SK-N-SH (cell line): ENCODE measurements at regions not wholly inside any gene's neighbourhood (a gene's known extent, or its start where the extent isn't known, plus 50 kb on each side); places are given as distances from the start of the nearest gene placed in this dataset.
A peak's percentile ranks its signal among the peaks of the same experiment; 100 is the strongest.

Experiments used
- CTCF ChIA-PET: fragments of 300-600, 350-600 bp; formaldehyde crosslinking; extraction: SDS; loops from one replicate; lab custom pipeline; 2021; lab: Yijun Ruan, JAX
- POLR2A ChIA-PET: fragments of 350-600 bp; sonication (Branson Sonifier 250); formaldehyde crosslinking; extraction: SDS; loops from one replicate; lab custom pipeline; 2020; ENCODE audit warnings: antibody characterized with exemption, inconsistent platforms; lab: Yijun Ruan, JAX
- DNase-seq: peaks from one replicate; pipeline ENCODE4 v3.0.0; 2012
- H2AFZ ChIP-seq: fragments of 200-600 bp; sonication (generic); 2 replicates; pipeline ENCODE4 v1.8.1; 2016; ENCODE audit warnings: antibody characterized with exemption, mild to moderate bottlenecking, low read depth
- H3F3A ChIP-seq: fragments of 200-600 bp; sonication (generic); replicated peaks from 2 replicates; pipeline ENCODE3; 2016; ENCODE audit warnings: antibody characterized with exemption, mild to moderate bottlenecking; ENCODE audit not compliant: insufficient read depth
- H3K27ac ChIP-seq, 2 experiments: fragments of 200-500 bp in 1 of 2; fragments of 200-600 bp in 1 of 2; sonication (Bioruptor generic) in 1 of 2; sonication (generic), shearing (Covaris generic) in 1 of 2; 2 replicates each; pipeline versions ENCODE4 v1.5.1 to v1.6.1; 2014 to 2016; ENCODE audit warnings: low read depth in 2 of 2, inconsistent platforms in 1 of 2, low read length in 1 of 2, mild to moderate bottlenecking in 1 of 2, mixed read lengths in 1 of 2
- H3K27me3 ChIP-seq: fragments of 200-600 bp; sonication (generic), shearing (Covaris generic); 2 replicates; pipeline ENCODE4 v1.6.1; 2016; ENCODE audit warnings: mixed run types; ENCODE audit not compliant: insufficient read depth
- H3K36me3 ChIP-seq, 2 experiments: fragments of 200-500 bp in 1 of 2; fragments of 200-600 bp in 1 of 2; sonication (Bioruptor generic) in 1 of 2; sonication (generic) in 1 of 2; replicated peaks in 1 of 2; 2 replicates each; pipeline versions ENCODE3 to v1.5.1; 2014 to 2016; ENCODE audit warnings: low read length in 1 of 2, mild to moderate bottlenecking in 1 of 2; ENCODE audit not compliant: insufficient read depth in 2 of 2, control insufficient read depth in 1 of 2
- H3K4me1 ChIP-seq, 2 experiments: fragments of 200-500 bp in 1 of 2; fragments of 200-600 bp in 1 of 2; sonication (Bioruptor generic) in 1 of 2; sonication (generic), shearing (Covaris generic) in 1 of 2; 2 replicates each; pipeline versions ENCODE4 v1.5.1 to v1.6.1; 2014 to 2016; ENCODE audit warnings: low read depth in 1 of 2, low read length in 1 of 2, mixed run types in 1 of 2; ENCODE audit not compliant: insufficient read depth in 2 of 2, control insufficient read depth in 1 of 2
- H3K4me2 ChIP-seq: fragments of 200-600 bp; sonication (generic), shearing (Covaris generic); 2 replicates; pipeline ENCODE4 v1.6.1; 2017; ENCODE audit warnings: mixed run types
- H3K4me3 ChIP-seq, 2 experiments: fragments of 200-500 bp in 1 of 2; fragments of 200-600 bp in 1 of 2; sonication (Bioruptor generic) in 1 of 2; sonication (generic), shearing (Covaris generic) in 1 of 2; 2 replicates each; pipeline versions ENCODE4 v1.5.1 to v1.8.1; 2014 to 2016; ENCODE audit warnings: low read depth in 2 of 2, inconsistent platforms in 1 of 2, low read length in 1 of 2, mild to moderate bottlenecking in 1 of 2, mixed read lengths in 1 of 2, moderate library complexity in 1 of 2
- H3K79me2 ChIP-seq: fragments of 200-600 bp; sonication (generic); 2 replicates; pipeline ENCODE4 v1.8.1; 2017; ENCODE audit warnings: mild to moderate bottlenecking; ENCODE audit not compliant: insufficient read depth
- H3K9ac ChIP-seq: fragments of 200-600 bp; sonication (generic); 2 replicates; pipeline ENCODE4 v1.6.1; 2017; ENCODE audit warnings: mixed run types
- H3K9me2 ChIP-seq: fragments of 200-600 bp; sonication (generic); 2 replicates; pipeline ENCODE4 v1.6.1; 2017; ENCODE audit warnings: mixed run types
- H3K9me3 ChIP-seq: fragments of 200-600 bp; sonication (generic); 2 replicates; pipeline ENCODE4 v1.6.1; 2017; ENCODE audit warnings: mixed run types, mild to moderate bottlenecking, moderate library complexity
- H4K20me1 ChIP-seq: fragments of 200-600 bp; sonication (generic); 2 replicates; pipeline ENCODE4 v1.6.1; 2017; ENCODE audit warnings: mild to moderate bottlenecking, mixed run types; ENCODE audit not compliant: insufficient read depth
- FOXM1 ChIP-seq: IDR thresholded peaks from 2 replicates; pipeline ENCODE4 v1.4.0; 2012; ENCODE audit warnings: low read depth, mild to moderate bottlenecking
- GATA2 ChIP-seq: sonication (generic); formaldehyde crosslinking; IDR thresholded peaks from 2 replicates; pipeline ENCODE4 v1.5.0; 2020; ENCODE audit warnings: mild to moderate bottlenecking, missing genetic modification reagents
- NFIC ChIP-seq: IDR thresholded peaks from 2 replicates; pipeline ENCODE4 v1.4.0; 2012; ENCODE audit warnings: borderline replicate concordance
- NRF1 ChIP-seq: IDR thresholded peaks from 2 replicates; pipeline ENCODE4 v1.6.1; 2012; ENCODE audit warnings: low read depth, mild to moderate bottlenecking, low read length
- PBX3 ChIP-seq: IDR thresholded peaks from 2 replicates; pipeline ENCODE4; 2012
- POLR2AphosphoS5 ChIP-seq: IDR thresholded peaks from 2 replicates; pipeline ENCODE4 v1.6.1; 2012; ENCODE audit warnings: low read depth, low read length
- SMC3 ChIP-seq: IDR thresholded peaks from 2 replicates; pipeline ENCODE4 v1.6.1; 2012; ENCODE audit warnings: low read depth, low read length, improper control_type of control experiment
- TAF1 ChIP-seq: IDR thresholded peaks from 2 replicates; pipeline ENCODE4 v1.6.1; 2012; ENCODE audit warnings: low read depth, mild to moderate bottlenecking, low read length, moderate library complexity, borderline replicate concordance
- USF2 ChIP-seq: fragments of 150-350 bp; IDR thresholded peaks from 2 replicates; pipeline ENCODE4 v1.6.1; 2017; ENCODE audit warnings: antibody characterized with exemption, low read length, low read depth, borderline replicate concordance
- YY1 ChIP-seq: IDR thresholded peaks from 2 replicates; pipeline ENCODE4 v1.4.0; 2012; ENCODE audit warnings: low read depth, mild to moderate bottlenecking
- WGBS: methylation state at CpG from one replicate; pipeline ENCODE4 v1.1.6; 2017; ENCODE audit warnings: low lambda C conversion rate; 5-methylcytosine and 5-hydroxymethylcytosine counted together

GRCh38 chr4:26065833-26066232, 151.8 kb downstream of the SMIM20 start:
- no peaks in the 10 kb centered on the region for H3K9me2 ChIP-seq
- H4K20me1 ChIP-seq, result no peaks in the 10 kb centered on the region
- ChIA-PET CTCF (interaction anchor here (0.9 to 2.3 kb wide), 4 partner anchors 17 to 264 kb away, joined by 3 to 10 read pairs (median 6); no protein-coding TSS in a partner anchor), POLR2A (no interaction called here)
- H3K9ac ChIP-seq, result no peak overlapping the region
- H2AFZ ChIP-seq, result no peak overlapping the region
- TF ChIP-seq SMC3 (no peak), FOXM1 (no peak), NFIC (no peak), POLR2AphosphoS5 (no peak), TAF1 (no peak), PBX3 (no peak), NRF1 (no peak), USF2 (no peak), GATA2 (no peak)
- WGBS, result 61% methylated on average over 4 of the region's 7 CpGs
- no peak overlapping the region for H3K4me2 ChIP-seq
- no peaks in the 10 kb centered on the region for H3K9me3 ChIP-seq
- no peaks in the 10 kb centered on the region for H3F3A ChIP-seq
- H3K36me3 ChIP-seq, result no peaks in the 10 kb centered on the region
- peaks cover 0 to 6% of the 10 kb centered on the region in 2 experiments; a peak in 1 of 4 replicates for H3K4me1 ChIP-seq
- no peaks in the 10 kb centered on the region for H3K79me2 ChIP-seq
- DNase-seq, result no peak
- H3K27ac ChIP-seq, result no peak overlapping the region
- no peak overlapping the region for H3K4me3 ChIP-seq
- no peaks in the 10 kb centered on the region; the same call in 1 of the 2 replicates for H3K27me3 ChIP-seq

- ChIA-PET POLR2A (no interaction called here), CTCF (interaction anchor here (1.0 to 2.3 kb wide), 5 partner anchors 11 to 263 kb away, joined by 3 to 10 read pairs (median 3); no protein-coding TSS in a partner anchor)
- WGBS, result 65% methylated on average over 5 of the region's 5 CpGs
- Histone ChIP-seq H3K4me1 (peaks cover 0 to 6% of the 10 kb centered on the region in 2 experiments; a peak in 1 of 4 replicates), H3K4me2 (no peak overlapping the region), H3K9me2 (no peaks in the 10 kb centered on the region), H3K27me3 (no peaks in the 10 kb centered on the region; the same call in 1 of the 2 replicates), H3K9me3 (no peaks in the 10 kb centered on the region), H3K9ac (no peak overlapping the region), H3K4me3 (no peak overlapping the region), H3F3A (no peaks in the 10 kb centered on the region), H4K20me1 (no peaks in the 10 kb centered on the region), H2AFZ (no peak overlapping the region), H3K27ac (no peak overlapping the region), H3K36me3 (no peaks in the 10 kb centered on the region), H3K79me2 (no peaks in the 10 kb centered on the region)
- TF ChIP-seq YY1 (no peak), POLR2AphosphoS5 (no peak), PBX3 (peak; percentile 70)
- DNase-seq, result no peak
These were observed 153.0 kb downstream of the SMIM20 start for GRCh38 chr4:26067035-26067434.
